ENCODE measurements at regions not wholly inside any gene's neighbourhood (a gene's known extent, or its start where the extent isn't known, plus 50 kb on each side); places are given as distances from the start of the nearest gene placed in this dataset.

DNA sequence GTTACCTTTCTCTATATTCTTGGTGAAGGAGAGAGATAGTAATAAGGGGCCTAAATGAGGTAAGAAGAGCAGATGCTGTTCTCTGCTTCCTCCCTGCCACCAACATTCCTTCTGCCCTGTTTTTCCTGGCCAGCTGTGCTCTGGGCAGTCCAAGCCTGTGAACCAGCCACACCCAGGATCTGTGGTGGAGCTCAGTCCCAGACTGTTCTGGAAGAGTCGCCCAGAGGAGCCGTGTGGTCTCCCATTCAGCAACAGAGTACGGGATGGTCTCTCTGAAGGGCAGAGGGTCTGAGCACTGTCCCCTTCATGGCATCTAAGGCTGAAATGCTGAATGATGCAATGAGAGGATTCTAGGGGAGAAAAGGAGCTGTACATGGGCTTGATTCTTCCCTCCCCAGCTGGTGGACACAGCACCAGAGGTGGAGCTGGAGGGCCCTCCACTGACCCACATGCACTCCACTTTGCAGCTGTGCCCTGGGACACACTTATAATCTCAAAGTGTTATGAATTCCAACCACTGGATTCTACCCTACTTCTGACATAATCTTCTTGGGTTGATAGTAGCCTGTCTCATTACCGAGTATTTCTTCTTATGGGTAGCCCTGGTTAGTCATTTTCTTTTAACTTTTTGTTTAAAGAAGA lies 70.8 kb upstream of the RPS23 start:
- TF ChIP-seq, protein P1, sequence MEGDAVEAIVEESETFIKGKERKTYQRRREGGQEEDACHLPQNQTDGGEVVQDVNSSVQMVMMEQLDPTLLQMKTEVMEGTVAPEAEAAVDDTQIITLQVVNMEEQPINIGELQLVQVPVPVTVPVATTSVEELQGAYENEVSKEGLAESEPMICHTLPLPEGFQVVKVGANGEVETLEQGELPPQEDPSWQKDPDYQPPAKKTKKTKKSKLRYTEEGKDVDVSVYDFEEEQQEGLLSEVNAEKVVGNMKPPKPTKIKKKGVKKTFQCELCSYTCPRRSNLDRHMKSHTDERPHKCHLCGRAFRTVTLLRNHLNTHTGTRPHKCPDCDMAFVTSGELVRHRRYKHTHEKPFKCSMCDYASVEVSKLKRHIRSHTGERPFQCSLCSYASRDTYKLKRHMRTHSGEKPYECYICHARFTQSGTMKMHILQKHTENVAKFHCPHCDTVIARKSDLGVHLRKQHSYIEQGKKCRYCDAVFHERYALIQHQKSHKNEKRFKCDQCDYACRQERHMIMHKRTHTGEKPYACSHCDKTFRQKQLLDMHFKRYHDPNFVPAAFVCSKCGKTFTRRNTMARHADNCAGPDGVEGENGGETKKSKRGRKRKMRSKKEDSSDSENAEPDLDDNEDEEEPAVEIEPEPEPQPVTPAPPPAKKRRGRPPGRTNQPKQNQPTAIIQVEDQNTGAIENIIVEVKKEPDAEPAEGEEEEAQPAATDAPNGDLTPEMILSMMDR (IDR thresholded peaks at IDR 0.05; ENCODE audit: borderline replicate concordance, extremely low read depth, low read length, poor library complexity, severe bottlenecking) = no peak
- no peak for TF ChIP-seq EZH2 (IDR thresholded peaks at IDR 0.05; ENCODE audit: borderline replicate concordance, low read depth, low read length, severe bottlenecking)

Measured in DND-41 (cell line).